Ishikawa (cell line): ENCODE measurements at regions not wholly inside any gene's neighbourhood (a gene's known extent, or its start where the extent isn't known, plus 50 kb on each side); places are given as distances from the start of the nearest gene placed in this dataset.

ENCODE experiments used
- CEBPB ChIP-seq: IDR thresholded peaks from 2 replicates; pipeline ENCODE4 v1.6.1; 2012
- CREB1 ChIP-seq: IDR thresholded peaks from 2 replicates; pipeline ENCODE4 v1.6.1; 2012; ENCODE audit warnings: low read depth
- EGR1 ChIP-seq: IDR thresholded peaks from 2 replicates; pipeline ENCODE4 v1.6.1; 2012
- EP300 ChIP-seq: IDR thresholded peaks from 2 replicates; pipeline ENCODE4 v1.6.1; 2012; ENCODE audit warnings: borderline replicate concordance
- FOXM1 ChIP-seq: IDR thresholded peaks from 2 replicates; pipeline ENCODE4 v1.6.1; 2012; ENCODE audit warnings: low read depth, borderline replicate concordance
- NFIC ChIP-seq: IDR thresholded peaks from 2 replicates; pipeline ENCODE4 v1.6.1; 2012
- RAD21 ChIP-seq: IDR thresholded peaks from 2 replicates; pipeline ENCODE4 v1.6.1; 2012; ENCODE audit warnings: low read depth
- REST ChIP-seq: IDR thresholded peaks from 2 replicates; pipeline ENCODE4 v1.6.1; 2012; ENCODE audit warnings: low read depth, mild to moderate bottlenecking
- TAF1 ChIP-seq: IDR thresholded peaks from 2 replicates; pipeline ENCODE4 v1.6.1; 2012; ENCODE audit warnings: low read depth, mild to moderate bottlenecking
- TCF12 ChIP-seq: IDR thresholded peaks from 2 replicates; pipeline ENCODE4 v1.6.1; 2012; ENCODE audit warnings: low read depth
- TEAD4 ChIP-seq: IDR thresholded peaks from 2 replicates; pipeline ENCODE4 v1.6.1; 2012
- YY1 ChIP-seq: IDR thresholded peaks from 2 replicates; pipeline ENCODE4 v1.6.1; 2012; ENCODE audit warnings: low read depth
- ZBTB7A ChIP-seq: IDR thresholded peaks from 2 replicates; pipeline ENCODE4 v1.6.1; 2012; ENCODE audit warnings: low read depth
- TF ChIP-seq, protein P1 (sequence below): IDR thresholded peaks from 2 replicates; pipeline ENCODE4 v1.6.1; 2012
- TF ChIP-seq, protein P2 (sequence below): IDR thresholded peaks from 2 replicates; pipeline ENCODE4 v1.6.1; 2012

DNA sequence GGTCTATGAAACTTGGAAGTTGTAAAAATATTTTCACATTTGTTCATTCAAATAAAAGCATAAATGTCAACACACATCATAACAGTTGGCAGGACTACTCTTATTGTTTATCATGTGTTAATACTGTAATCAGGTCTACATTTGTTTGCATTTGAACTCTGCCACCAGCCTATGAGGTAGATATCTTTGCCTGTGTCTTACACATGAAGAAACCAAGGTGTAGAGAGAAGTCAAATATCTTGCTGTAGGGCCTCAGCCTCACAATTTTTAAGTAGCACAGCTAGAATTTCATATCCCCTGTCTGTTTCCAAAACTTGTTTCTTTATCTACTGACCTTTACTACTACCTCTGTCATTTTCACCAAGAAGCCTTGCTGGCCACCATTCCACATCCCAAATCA is 161.9 kb downstream of the ZIC4 start:
- TF ChIP-seq TEAD4, result no peak

- TF ChIP-seq EP300 (no peak), EGR1 (no peak), NFIC (no peak), ZBTB7A (no peak), REST (no peak), TAF1 (no peak), FOXM1 (no peak), RAD21 (no peak), TCF12 (no peak), CEBPB (no peak)
- TF ChIP-seq, protein P1, sequence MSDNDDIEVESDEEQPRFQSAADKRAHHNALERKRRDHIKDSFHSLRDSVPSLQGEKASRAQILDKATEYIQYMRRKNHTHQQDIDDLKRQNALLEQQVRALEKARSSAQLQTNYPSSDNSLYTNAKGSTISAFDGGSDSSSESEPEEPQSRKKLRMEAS, result no peak
- TF ChIP-seq, protein P2, sequence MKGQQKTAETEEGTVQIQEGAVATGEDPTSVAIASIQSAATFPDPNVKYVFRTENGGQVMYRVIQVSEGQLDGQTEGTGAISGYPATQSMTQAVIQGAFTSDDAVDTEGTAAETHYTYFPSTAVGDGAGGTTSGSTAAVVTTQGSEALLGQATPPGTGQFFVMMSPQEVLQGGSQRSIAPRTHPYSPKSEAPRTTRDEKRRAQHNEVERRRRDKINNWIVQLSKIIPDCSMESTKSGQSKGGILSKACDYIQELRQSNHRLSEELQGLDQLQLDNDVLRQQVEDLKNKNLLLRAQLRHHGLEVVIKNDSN, result no peak
Measured at GRCh38 chr3:147240581-147240980, 165.8 kb downstream of the ZIC4 start.

- no peak for TF ChIP-seq TCF12
- no peak for TF ChIP-seq YY1
- no peak for TF ChIP-seq ZBTB7A
- no peak for TF ChIP-seq REST
- no peak for TF ChIP-seq EGR1
- TF ChIP-seq NFIC, result no peak
- no peak for TF ChIP-seq CREB1
Measured at GRCh38 chr3:147237991-147238390, 168.4 kb downstream of the ZIC4 start.

DNA sequence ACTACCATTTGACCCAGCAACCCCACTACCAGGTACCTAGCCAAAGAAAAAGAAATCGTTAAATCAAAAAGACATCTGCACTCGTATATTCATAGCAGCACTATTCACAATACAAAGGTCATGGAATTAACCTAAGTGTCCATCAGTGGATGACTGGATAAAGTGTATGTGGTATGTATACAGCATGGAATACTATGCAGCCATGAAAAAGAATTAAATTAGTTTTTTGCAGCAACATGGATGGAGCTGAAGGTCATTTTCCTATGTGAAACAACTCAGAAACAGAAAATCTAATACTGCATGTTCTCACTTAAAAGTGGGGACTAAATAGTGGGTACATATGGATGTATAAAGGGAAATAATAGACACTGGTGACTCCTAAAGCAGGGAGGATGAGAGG is 175.2 kb downstream of the ZIC4 start:
- TF ChIP-seq, protein P1, result no peak
- TF ChIP-seq REST (no peak), CEBPB (no peak), CREB1 (no peak), EGR1 (no peak), RAD21 (no peak), YY1 (no peak), TAF1 (no peak), ZBTB7A (no peak), EP300 (no peak), NFIC (no peak), TCF12 (no peak), TEAD4 (no peak), FOXM1 (no peak)
- TF ChIP-seq, protein P2, result no peak

- TF ChIP-seq CEBPB (no peak), CREB1 (no peak), FOXM1 (no peak)
Measured at GRCh38 chr3:147222291-147222690, 184.1 kb downstream of the ZIC4 start.

DNA sequence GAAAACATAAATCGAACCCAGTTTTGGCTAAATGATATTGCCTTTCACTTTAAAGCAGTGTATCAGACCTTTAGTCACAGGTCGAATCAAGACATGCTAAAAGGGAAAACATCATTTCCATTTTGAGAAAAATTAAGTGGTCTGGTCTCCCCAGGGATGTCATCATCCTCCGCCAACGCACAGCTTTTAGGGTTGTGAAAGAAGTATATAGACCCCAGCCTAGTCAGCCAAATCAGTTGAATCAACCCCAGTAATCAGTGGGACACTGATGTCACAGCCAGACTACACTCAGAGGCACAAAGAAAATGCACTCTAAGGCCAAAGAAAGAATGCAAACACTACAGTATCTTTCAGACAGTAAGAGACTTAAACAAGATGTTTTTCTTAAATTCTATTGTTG is 187.4 kb downstream of the ZIC4 start:
- no peak for TF ChIP-seq TEAD4
- TF ChIP-seq, protein P1, result no peak
- no peak for TF ChIP-seq CEBPB
- TF ChIP-seq YY1, result no peak
- TF ChIP-seq, protein P2, result no peak
- no peak for TF ChIP-seq REST
- TF ChIP-seq EP300, result no peak
- no peak for TF ChIP-seq NFIC
- no peak for TF ChIP-seq CREB1
- no peak for TF ChIP-seq RAD21
- no peak for TF ChIP-seq TAF1
- no peak for TF ChIP-seq FOXM1
- TF ChIP-seq EGR1, result no peak
- no peak for TF ChIP-seq ZBTB7A
- no peak for TF ChIP-seq TCF12
